ENCODE measurements at regions not wholly inside any gene's neighbourhood (a gene's known extent, or its start where the extent isn't known, plus 50 kb on each side); places are given as distances from the start of the nearest gene placed in this dataset.

- DNase-seq (ENCODE audit: low read depth) = no peak
Measured at GRCh38 chr7:1321411-1322239, 89.0 kb downstream of the UNCX start.

GRCh38 chr7:1322240-1323110, 89.8 kb downstream of the UNCX start:
- no peak for DNase-seq (ENCODE audit: low read depth)

- no peak for DNase-seq (ENCODE audit: low read depth)
Measured at GRCh38 chr7:1323178-1324027, 90.7 kb downstream of the UNCX start.

GRCh38 chr7:1324028-1324900, 91.6 kb downstream of the UNCX start:
- DNase-seq (ENCODE audit: low read depth) = no peak

GRCh38 chr7:1325246-1325645, 92.6 kb downstream of the UNCX start:
- DNase-seq (ENCODE audit: low read depth) = no peak

GRCh38 chr7:1325646-1326510, 93.2 kb downstream of the UNCX start:
- DNase-seq (ENCODE audit: low read depth) = no peak

GRCh38 chr7:1326511-1326785, 93.8 kb downstream of the UNCX start:
- DNase-seq (ENCODE audit: low read depth) = no peak

- no peak for DNase-seq (ENCODE audit: low read depth)
Measured at GRCh38 chr7:1329261-1329660, 96.6 kb downstream of the UNCX start.

- no peak for DNase-seq (ENCODE audit: low read depth)
Measured at GRCh38 chr7:1329966-1330800, 97.5 kb downstream of the UNCX start.

GRCh38 chr7:1330801-1331425, 98.2 kb downstream of the UNCX start:
- DNase-seq (ENCODE audit: low read depth) = no peak

- DNase-seq (ENCODE audit: low read depth) = no peak
Measured at GRCh38 chr7:1331561-1332467, 99.1 kb downstream of the UNCX start.

- no peak for DNase-seq (ENCODE audit: low read depth)
Measured at GRCh38 chr7:1336509-1336908, 103.8 kb downstream of the UNCX start.

- no peak for DNase-seq (ENCODE audit: low read depth)
Measured at GRCh38 chr7:1339611-1340010, 106.9 kb downstream of the UNCX start.

- no peak for DNase-seq (ENCODE audit: low read depth)
Measured at GRCh38 chr7:1340031-1340430, 107.4 kb downstream of the UNCX start.

- DNase-seq (ENCODE audit: low read depth) = no peak
Measured at GRCh38 chr7:1340461-1341360, 108.0 kb downstream of the UNCX start.

GRCh38 chr7:1341361-1342089, 108.9 kb downstream of the UNCX start:
- DNase-seq (ENCODE audit: low read depth) = no peak
